Keratinocyte (primary cell): ENCODE measurements at regions not wholly inside any gene's neighbourhood (a gene's known extent, or its start where the extent isn't known, plus 50 kb on each side); places are given as distances from the start of the nearest gene placed in this dataset.

Experiments
- EZH2 ChIP-seq: IDR thresholded peaks from one replicate; pipeline ENCODE4 v1.6.1; 2012; ENCODE audit warnings: inconsistent platforms, mild to moderate bottlenecking, low read length, moderate library complexity
- TF ChIP-seq, protein P1 (sequence below), 3 experiments: IDR thresholded peaks in 1 of 3; conservative IDR thresholded peaks in 1 of 3; optimal IDR thresholded peaks in 1 of 3; 2 replicates in 2 of 3; 3 replicates in 1 of 3; pipeline versions ENCODE3 to v1.5.1; 2011; ENCODE audit warnings: low read length in 3 of 3, mild to moderate bottlenecking in 3 of 3, moderate library complexity in 2 of 3, control low read depth in 1 of 3, inconsistent platforms in 1 of 3; ENCODE audit not compliant: insufficient read depth in 2 of 3; ENCODE audit errors: extremely low read depth in 1 of 3

DNA sequence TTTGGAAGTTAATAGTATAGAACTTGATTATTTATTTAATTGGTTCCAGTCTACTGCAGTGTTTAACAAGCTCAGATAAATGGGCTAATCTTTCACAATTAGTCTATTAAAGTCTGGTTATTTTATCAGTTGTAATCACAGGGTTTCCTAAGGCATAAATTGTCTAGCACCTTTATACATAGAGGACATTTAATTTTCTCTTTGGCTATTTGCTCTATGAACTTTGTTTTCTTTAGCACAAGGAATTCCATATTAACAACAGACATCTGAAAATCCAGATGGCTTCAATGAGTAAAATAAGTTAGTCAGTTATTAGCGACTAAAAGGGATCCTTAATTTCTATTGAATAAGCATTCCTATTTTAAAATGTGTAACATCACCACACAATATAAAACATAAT, 1350.8 kb upstream of the SLC10A2 start:
- TF ChIP-seq, protein P1, sequence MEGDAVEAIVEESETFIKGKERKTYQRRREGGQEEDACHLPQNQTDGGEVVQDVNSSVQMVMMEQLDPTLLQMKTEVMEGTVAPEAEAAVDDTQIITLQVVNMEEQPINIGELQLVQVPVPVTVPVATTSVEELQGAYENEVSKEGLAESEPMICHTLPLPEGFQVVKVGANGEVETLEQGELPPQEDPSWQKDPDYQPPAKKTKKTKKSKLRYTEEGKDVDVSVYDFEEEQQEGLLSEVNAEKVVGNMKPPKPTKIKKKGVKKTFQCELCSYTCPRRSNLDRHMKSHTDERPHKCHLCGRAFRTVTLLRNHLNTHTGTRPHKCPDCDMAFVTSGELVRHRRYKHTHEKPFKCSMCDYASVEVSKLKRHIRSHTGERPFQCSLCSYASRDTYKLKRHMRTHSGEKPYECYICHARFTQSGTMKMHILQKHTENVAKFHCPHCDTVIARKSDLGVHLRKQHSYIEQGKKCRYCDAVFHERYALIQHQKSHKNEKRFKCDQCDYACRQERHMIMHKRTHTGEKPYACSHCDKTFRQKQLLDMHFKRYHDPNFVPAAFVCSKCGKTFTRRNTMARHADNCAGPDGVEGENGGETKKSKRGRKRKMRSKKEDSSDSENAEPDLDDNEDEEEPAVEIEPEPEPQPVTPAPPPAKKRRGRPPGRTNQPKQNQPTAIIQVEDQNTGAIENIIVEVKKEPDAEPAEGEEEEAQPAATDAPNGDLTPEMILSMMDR (optimal IDR thresholded peaks at IDR 0.05 in 1 of 3, IDR thresholded peaks at IDR 0.05 in 1 of 3, conservative IDR thresholded peaks at IDR 0.05 in 1 of 3; ENCODE audit: extremely low read depth in 1 of 3, insufficient read depth in 2 of 3, low read length in 3 of 3): no peak
- no peak for TF ChIP-seq EZH2
